HCT116 (cell line): ENCODE measurements at regions not wholly inside any gene's neighbourhood (a gene's known extent, or its start where the extent isn't known, plus 50 kb on each side); places are given as distances from the start of the nearest gene placed in this dataset.

Experiments used
- ATAC-seq: fragments of 200-7000 bp; cut with Tn5 transposase; 2 replicates; pipeline ENCODE4 v1.9.1; 2020; ENCODE audit warnings: mild to moderate bottlenecking, moderate library complexity
- BruUV-seq: library from RNA; stranded (reverse); fragments of 400-500 nt; replicated peaks from 2 replicates; lab custom pipeline; 2021; lab: Mats Ljungman, UMichigan
- CTCF ChIA-PET: fragments of 300-600 bp; sonication (Branson Sonifier 250); formaldehyde crosslinking; loops from one replicate; lab custom pipeline; 2021; ENCODE audit warnings: antibody characterized with exemption; lab: Charles Lee
- POLR2A ChIA-PET: fragments of 300-600, 350-600 bp; sonication (Branson Sonifier 250); formaldehyde crosslinking; loops from one replicate; lab custom pipeline; 2021; ENCODE audit warnings: antibody characterized with exemption; lab: Charles Lee
- RAD21 ChIA-PET, 2 experiments: fragments of 300-600 bp; sonication (Branson Sonifier 250); formaldehyde crosslinking; loops; one replicate each; lab custom pipeline; 2023; ENCODE audit warnings: low total read pairs in 2 of 2; ENCODE audit not compliant: uncharacterized antibody in 2 of 2, unreplicated experiment in 2 of 2, low non-redundant PET in 1 of 2; lab: Charles Lee
- DNase-seq: peaks from one replicate; pipeline ENCODE4 v3.0.0-alpha.2; 2010; ENCODE audit warnings: low read depth, low spot score
- H2AFZ ChIP-seq: fragments of 200-600 bp; shearing (Covaris generic), sonication (generic); 2 replicates; pipeline ENCODE4 v1.6.1; 2017; ENCODE audit warnings: low read depth, mixed run types, mixed read lengths, antibody characterized with exemption, low read length; ENCODE audit not compliant: poor library complexity, severe bottlenecking
- H3K27ac ChIP-seq: 2 replicates; pipeline ENCODE4 v1.5.1; 2012; ENCODE audit warnings: low read depth, low read length
- H3K27me3 ChIP-seq: fragments of 200-600 bp; sonication (generic); 2 replicates; pipeline ENCODE4 v1.6.1; 2016; ENCODE audit warnings: mixed run types, low read length, mixed read lengths; ENCODE audit not compliant: insufficient read depth
- H3K36me3 ChIP-seq, 2 experiments: fragments of 200-500 bp in 1 of 2; fragments of 200-600 bp in 1 of 2; sonication (Bioruptor generic) in 1 of 2; sonication (generic) in 1 of 2; 2 replicates each; pipeline versions ENCODE4 v1.5.1 to v1.6.1; 2014 to 2016; ENCODE audit warnings: low read length in 2 of 2, inconsistent platforms in 1 of 2, mixed read lengths in 1 of 2, mixed run types in 1 of 2; ENCODE audit not compliant: insufficient read depth in 2 of 2, control insufficient read depth in 1 of 2
- H3K4me1 ChIP-seq, 2 experiments: fragments of 200-600 bp in 1 of 2; sonication (generic) in 1 of 2; 2 replicates each; pipeline versions ENCODE4 v1.5.1 to v1.6.1; 2012 to 2017; ENCODE audit warnings: low read length in 2 of 2, inconsistent platforms in 1 of 2, mild to moderate bottlenecking in 1 of 2, mixed read lengths in 1 of 2, mixed run types in 1 of 2, moderate library complexity in 1 of 2; ENCODE audit not compliant: insufficient read depth in 2 of 2, control insufficient read depth in 1 of 2
- H3K4me2 ChIP-seq: fragments of 200-600 bp; sonication (generic); 2 replicates; pipeline ENCODE4 v1.6.1; 2017; ENCODE audit warnings: mixed run types, low read length, mixed read lengths
- H3K4me3 ChIP-seq, 2 experiments: fragments of 200-600 bp in 1 of 2; sonication (generic) in 1 of 2; replicated peaks in 1 of 2; 2 replicates each; pipeline ENCODE4 v1.5.1; 2011 to 2016; ENCODE audit warnings: low read length in 2 of 2, control low read depth in 1 of 2, low read depth in 1 of 2, mild to moderate bottlenecking in 1 of 2, mixed read lengths in 1 of 2, mixed run types in 1 of 2
- H3K79me2 ChIP-seq: fragments of 200-600 bp; sonication (generic); 2 replicates; pipeline ENCODE4 v1.6.1; 2017; ENCODE audit warnings: mild to moderate bottlenecking, mixed run types, low read length, moderate library complexity, mixed read lengths; ENCODE audit not compliant: insufficient read depth
- H3K9ac ChIP-seq: fragments of 200-600 bp; sonication (generic); 2 replicates; pipeline ENCODE4 v1.6.1; 2016; ENCODE audit warnings: low read length, mixed read lengths
- H3K9me2 ChIP-seq: fragments of 200-600 bp; sonication (generic), shearing (Covaris generic); 2 replicates; pipeline ENCODE4 v1.6.1; 2017; ENCODE audit warnings: mixed run types, mild to moderate bottlenecking, moderate library complexity; ENCODE audit not compliant: insufficient read depth
- H3K9me3 ChIP-seq, 2 experiments: fragments of 200-500 bp in 1 of 2; fragments of 200-600 bp in 1 of 2; sonication (Bioruptor generic) in 1 of 2; sonication (generic) in 1 of 2; 2 replicates each; pipeline ENCODE4 v1.6.1; 2014 to 2017; ENCODE audit warnings: low read length in 2 of 2, mixed read lengths in 2 of 2, inconsistent platforms in 1 of 2, low read depth in 1 of 2, mild to moderate bottlenecking in 1 of 2, mixed run types in 1 of 2, moderate library complexity in 1 of 2; ENCODE audit not compliant: control insufficient read depth in 1 of 2, insufficient read depth in 1 of 2
- H4K20me1 ChIP-seq: fragments of 200-600 bp; sonication (generic), shearing (Covaris generic); 2 replicates; pipeline ENCODE4 v1.6.1; 2017; ENCODE audit warnings: mixed run types, mild to moderate bottlenecking, moderate library complexity; ENCODE audit not compliant: insufficient read depth
- CBX3 ChIP-seq: IDR thresholded peaks from 2 replicates; pipeline ENCODE4 v1.6.1; 2012; ENCODE audit warnings: low read depth
- CTCF ChIP-seq, 3 experiments: fragments of 200-600 bp in 1 of 3; sonication (generic) in 1 of 3; IDR thresholded peaks in 2 of 3; conservative IDR thresholded peaks in 1 of 3; 2 replicates each; pipeline ENCODE4 v1.5.1; 2012 to 2017; ENCODE audit warnings: low read depth in 2 of 3, low read length in 2 of 3, antibody characterized with exemption in 1 of 3, borderline replicate concordance in 1 of 3, control low read depth in 1 of 3, mild to moderate bottlenecking in 1 of 3, mixed read lengths in 1 of 3, mixed run types in 1 of 3, moderate library complexity in 1 of 3; ENCODE audit not compliant: insufficient read depth in 1 of 3
- ELF1 ChIP-seq: IDR thresholded peaks from 2 replicates; pipeline ENCODE4 v1.6.1; 2012; ENCODE audit warnings: low read depth, borderline replicate concordance
- EZH2phosphoT487 ChIP-seq: fragments of 200-600 bp; IDR thresholded peaks from 2 replicates; pipeline ENCODE4 v1.6.1; 2018; ENCODE audit warnings: antibody characterized with exemption, borderline replicate concordance
- MAX ChIP-seq: IDR thresholded peaks from 2 replicates; pipeline ENCODE4 v1.6.1; 2012
- SIN3A ChIP-seq: IDR thresholded peaks from 2 replicates; pipeline ENCODE4 v1.6.1; 2012; ENCODE audit warnings: low read depth
- TCF7L2 ChIP-seq: IDR thresholded peaks from 2 replicates; pipeline ENCODE4 v1.7.0; 2011; ENCODE audit warnings: borderline replicate concordance, inconsistent platforms; ENCODE audit not compliant: insufficient read depth, insufficient read length; ENCODE audit errors: extremely low read depth
- YY1 ChIP-seq: IDR thresholded peaks from 2 replicates; pipeline ENCODE4 v1.6.1; 2011; ENCODE audit warnings: low read length, low read depth, moderate library complexity, mild to moderate bottlenecking; ENCODE audit not compliant: insufficient replicate concordance; ENCODE audit errors: extremely low read depth
- intact Hi-C: fragments of 100-400 bp; cut with micrococcal nuclease; formaldehyde crosslinking; loops from 2 replicates; pipeline ENCODE4 v1.10.0; 2022
- TF ChIP-seq, protein P1 (sequence below): IDR thresholded peaks from 2 replicates; pipeline ENCODE4 v1.6.1; 2012

DNA sequence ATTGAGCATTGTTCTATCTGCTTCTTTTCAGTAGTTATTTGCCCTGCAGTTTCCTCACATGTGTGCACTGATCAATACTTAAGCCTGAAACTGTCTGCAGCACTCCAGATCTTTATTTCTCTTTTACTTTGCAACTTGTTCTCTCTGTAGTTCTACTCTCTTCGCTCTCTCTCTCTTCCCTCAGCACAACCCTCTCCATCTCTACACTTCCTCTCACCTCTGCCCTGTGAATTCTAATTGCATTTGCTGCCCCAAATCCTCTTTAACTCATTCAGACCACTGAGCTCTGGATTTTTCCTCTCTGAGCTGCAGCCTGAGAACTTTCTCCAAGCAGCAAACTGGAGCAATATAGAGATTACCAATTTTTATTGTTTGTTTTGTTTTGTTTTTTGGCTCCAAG is 1035.5 kb downstream of the FSCB start (continued):
- TF ChIP-seq ELF1 (no peak), YY1 (no peak), SIN3A (no peak), MAX (no peak), TCF7L2 (no peak), EZH2phosphoT487 (no peak)
- TF ChIP-seq, protein P1, sequence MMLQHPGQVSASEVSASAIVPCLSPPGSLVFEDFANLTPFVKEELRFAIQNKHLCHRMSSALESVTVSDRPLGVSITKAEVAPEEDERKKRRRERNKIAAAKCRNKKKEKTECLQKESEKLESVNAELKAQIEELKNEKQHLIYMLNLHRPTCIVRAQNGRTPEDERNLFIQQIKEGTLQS = no peak

- no peaks in the 10 kb centered on the region for H3K9me2 ChIP-seq
- H3K27ac ChIP-seq = no peak overlapping the region
- no peak overlapping the region for H3K9ac ChIP-seq
- no peak for TF ChIP-seq CBX3
- no peak for TF ChIP-seq CTCF (IDR thresholded peaks at IDR 0.05 in 2 of 3, conservative IDR thresholded peaks at IDR 0.05 in 1 of 3; ENCODE audit: borderline replicate concordance in 1 of 3, insufficient read depth in 1 of 3, low read depth in 2 of 3, low read length in 2 of 3)
- ChIA-PET RAD21 (no interaction called here), CTCF (no interaction called here), POLR2A (no interaction called here)
- no peak overlapping the region for H3K4me3 ChIP-seq
- H3K9me3 ChIP-seq = no peaks in the 10 kb centered on the region
- intact Hi-C loops = no loop called here
- H3K4me1 ChIP-seq = no peaks in the 10 kb centered on the region
- H4K20me1 ChIP-seq = no peaks in the 10 kb centered on the region
- no peak overlapping the region for H2AFZ ChIP-seq
- BruUV-seq = no TSS peak
- ATAC-seq (no peak), DNase-seq (no peak)
- H3K79me2 ChIP-seq = no peaks in the 10 kb centered on the region
- no peak overlapping the region for H3K4me2 ChIP-seq
- H3K27me3 ChIP-seq = no peaks in the 10 kb centered on the region
- no peaks in the 10 kb centered on the region for H3K36me3 ChIP-seq
Measured at GRCh38 chr14:43464968-43465367, 1042.1 kb downstream of the FSCB start.
